NCI-H510A treated with DMSO at 0.1 percent for 48 hours (cell line): ENCODE measurements at regions not wholly inside any gene's neighbourhood (a gene's known extent, or its start where the extent isn't known, plus 50 kb on each side); places are given as distances from the start of the nearest gene placed in this dataset.
A peak's percentile ranks its signal among the peaks of the same experiment; 100 is the strongest.

Experiments
- DNase-seq: peaks from one replicate; lab custom pipeline; 2025; lab: John Stamatoyannopoulos, UW

DNA sequence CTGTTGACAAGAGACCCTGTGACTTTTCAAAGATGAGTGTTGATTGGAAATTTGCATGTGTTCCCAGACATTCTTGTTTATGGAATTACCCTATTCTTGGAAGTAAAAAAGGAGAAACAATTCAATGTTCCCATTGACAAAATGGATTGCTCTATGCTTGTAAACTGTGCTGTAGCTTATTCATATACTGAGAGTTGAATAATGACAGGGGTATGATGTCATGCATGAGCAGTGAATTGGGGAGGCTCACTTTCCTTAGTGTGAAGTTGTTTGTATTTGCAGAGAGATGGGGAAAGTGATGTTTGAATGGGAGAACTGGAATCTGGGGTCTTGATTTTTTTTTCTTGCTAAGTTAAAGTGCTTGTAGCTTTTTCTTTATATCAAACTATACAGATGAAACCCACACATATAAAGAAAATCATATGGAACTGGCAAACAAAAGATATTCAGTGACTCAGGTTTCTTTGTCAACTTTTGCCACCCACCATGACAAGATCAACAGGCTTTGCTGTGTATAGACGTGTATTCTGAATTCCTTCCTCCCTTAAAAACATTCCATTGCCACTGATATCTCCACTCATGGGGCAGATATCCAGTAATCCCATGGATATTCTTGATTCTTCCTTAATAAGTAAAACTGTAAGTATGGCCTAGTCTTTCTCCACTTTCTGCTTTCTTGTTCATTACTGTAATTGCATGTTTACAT, 97.8 kb upstream of the JAG1 start:
- peak; percentile 42 for DNase-seq

DNA sequence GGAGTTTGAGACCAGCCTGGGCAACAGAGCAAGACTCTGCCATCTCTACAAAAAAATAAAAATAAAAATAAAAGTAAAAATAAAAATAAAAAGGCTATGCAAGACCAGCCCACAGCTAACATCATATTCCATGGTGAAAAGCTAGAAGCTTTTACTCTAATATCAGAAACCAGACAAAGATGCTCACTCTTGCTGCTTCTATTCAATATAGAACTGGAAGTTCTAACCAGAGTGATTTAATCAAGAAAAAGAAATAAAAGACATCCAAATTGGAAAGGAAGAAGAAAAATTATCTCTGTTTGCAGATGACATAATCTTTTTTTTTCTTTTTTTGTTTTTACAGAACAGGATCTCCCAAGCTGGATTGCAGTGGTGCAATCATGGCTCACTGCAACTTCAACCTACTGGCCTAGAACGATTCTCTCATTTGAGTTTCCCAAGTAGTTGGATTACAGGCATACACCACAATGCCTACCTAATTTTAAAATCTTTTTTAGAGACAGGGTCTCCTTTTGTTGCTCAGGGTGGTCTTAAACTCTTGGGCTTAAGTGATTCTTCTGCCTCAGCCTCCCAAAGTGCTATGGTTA, 100.7 kb upstream of the JAG1 start:
- no peak for DNase-seq

DNA sequence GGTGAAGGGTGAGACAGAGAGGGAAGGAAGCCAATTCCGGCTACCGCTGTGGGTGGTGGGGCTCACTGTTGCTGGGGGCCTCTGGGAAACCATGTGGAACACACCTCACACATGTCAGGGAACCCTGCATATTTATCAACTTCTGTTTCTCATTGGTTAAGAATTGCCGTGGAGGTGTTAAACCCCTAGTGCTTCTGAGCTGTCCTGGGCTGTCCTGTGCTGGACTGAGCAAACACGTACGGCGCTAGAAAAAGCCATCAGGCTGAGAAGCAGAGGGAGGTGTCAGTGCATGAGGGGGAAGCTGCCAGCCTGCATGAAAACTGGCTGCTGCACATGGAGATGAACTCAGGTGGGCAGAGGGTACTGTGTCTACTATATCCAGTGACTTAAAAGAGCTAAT, 103.9 kb upstream of the JAG1 start:
- no peak for DNase-seq

DNA sequence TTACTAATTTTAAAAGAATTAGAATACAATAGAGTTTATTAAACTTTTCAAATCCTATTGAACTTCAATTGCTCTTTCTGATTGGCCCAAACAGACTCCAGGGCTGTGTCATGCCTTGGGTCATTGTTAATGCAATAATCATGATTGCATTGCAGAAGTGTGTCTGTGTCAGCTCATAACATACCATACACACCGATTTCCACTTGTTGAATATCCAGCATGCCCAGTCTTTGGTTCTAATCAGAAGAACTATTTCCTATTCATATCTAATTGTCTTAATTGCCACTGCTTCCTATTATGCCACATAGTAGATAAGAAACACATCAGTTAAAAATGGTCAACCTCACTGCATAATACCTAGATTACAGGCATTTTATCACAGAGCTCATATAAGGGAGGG, 106.1 kb upstream of the JAG1 start:
- no peak for DNase-seq

DNA sequence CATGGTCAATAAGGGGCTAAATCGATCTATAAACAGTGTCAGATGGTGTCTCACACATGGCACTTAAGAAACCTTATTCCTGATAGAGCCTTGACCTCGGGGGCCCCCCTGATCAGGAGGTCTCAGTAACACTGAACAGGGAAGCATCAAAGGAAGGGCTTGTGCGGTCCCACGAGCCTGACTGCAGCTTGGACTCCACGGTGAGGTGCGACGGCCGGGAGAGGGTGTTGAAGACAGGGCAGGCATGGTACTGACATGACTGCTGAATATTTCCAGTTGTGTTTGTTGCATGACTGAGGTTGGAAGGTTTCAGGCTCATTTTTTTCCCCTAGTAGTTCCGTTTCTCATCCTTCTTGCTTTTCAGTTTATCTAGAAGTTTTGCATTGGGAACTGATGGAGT, 107.1 kb upstream of the JAG1 start:
- DNase-seq = no peak

DNA sequence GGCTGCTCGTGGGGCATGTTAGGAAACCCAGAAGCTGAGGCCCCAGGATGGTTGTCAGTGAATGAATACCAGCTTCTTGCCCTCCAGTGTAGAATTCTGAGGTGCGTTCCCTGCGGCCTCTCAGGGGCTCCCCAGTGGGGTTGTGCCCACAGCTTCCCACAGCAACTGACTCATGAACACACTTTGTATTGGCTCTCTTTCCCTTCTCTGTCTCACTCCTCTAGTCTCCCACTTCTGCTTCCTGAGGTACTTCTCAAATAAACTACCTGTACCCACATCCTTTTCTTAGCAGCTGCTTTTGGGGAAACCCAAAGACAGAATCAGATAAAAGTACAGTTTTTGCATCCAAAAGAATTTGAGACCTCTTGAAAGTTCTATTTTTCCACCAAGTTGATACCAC, 107.7 kb upstream of the JAG1 start:
- DNase-seq = no peak

DNA sequence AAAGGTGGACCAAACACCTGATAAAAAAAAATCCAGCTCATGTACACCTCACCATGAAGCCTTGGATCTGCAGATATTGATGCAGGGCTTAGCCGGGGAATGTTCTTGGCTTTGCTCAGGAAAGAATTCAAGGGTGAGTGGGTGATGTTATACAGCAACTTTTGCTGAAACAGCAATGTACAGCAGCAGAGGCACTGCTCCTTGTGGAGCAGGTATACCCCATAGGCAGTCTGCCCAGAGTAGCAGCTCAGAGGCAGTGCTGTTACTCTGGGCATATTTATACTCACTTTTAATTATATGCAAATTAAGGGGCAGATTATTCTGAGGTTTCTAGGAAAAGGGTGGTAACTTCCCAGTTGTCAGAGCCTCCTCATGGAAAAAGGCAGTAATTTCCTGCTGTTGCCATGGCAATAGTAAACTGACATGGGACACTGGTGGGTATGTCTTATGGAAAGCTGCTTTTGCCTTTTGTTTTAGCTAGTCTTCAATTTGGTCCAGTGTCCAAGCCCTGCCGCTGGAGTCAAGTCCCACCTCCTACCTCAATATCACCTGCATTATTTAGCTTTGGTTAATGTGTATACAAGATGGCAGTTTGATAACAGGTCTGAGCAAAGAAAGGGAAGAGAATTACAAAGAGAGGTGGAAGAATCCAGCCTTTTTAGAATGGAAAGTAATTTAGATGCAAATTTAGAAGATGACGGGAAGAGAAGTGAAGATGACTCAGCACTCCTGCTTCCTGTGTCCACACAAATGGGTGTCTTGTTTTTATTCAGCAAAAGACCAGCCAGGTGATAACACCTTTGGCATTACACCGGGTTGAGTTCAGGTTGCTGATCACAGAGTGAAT, 110.1 kb upstream of the JAG1 start:
- peak; percentile 66 for DNase-seq

DNA sequence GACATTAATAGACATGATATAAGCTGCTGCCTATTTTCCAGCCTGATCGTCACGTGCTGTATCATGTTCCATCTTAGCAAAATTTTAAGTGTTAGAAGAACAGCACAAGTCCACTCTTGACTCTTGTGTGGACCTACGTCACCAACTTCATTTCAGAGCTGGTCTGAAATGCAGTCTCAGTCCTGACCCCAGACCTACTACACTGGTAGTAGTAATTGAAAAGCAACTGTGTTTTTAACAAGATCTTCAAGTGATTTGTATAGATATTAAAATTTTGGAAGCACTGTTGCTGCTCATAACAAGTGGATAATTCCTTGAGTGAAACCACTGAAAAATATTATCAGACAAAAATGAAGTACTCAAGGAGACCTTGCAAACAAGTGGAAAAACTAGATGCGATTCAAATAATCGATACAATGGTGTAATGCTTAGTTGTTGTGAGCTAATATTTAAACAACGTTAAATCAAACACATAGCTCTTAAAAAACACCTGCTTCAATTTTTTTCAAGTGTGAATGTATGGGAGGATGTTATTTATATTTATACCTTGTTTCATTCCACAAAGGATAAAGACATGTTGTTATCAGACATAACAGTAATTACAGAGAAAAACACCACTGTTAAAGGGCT, 110.9 kb upstream of the JAG1 start:
- DNase-seq = peak; percentile 82

DNA sequence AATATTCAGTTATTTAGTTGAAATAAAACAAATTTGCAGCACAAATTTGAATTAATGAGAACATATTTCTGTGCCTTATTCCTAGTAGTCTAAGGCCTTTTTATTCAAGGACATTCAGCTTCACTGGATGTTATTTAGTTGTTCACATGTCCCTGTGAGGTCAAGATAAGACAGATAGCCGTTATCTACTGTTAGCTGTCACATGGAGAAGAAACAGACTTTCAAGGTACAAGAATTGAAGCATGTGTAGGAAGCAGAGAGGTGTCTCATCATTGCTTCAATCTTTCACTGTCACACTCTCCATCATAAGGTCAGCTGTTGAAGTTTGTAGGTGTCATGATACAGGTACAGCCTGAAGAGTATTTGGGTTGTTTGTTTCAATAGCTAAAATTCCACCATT, 112.9 kb upstream of the JAG1 start:
- DNase-seq = no peak

DNA sequence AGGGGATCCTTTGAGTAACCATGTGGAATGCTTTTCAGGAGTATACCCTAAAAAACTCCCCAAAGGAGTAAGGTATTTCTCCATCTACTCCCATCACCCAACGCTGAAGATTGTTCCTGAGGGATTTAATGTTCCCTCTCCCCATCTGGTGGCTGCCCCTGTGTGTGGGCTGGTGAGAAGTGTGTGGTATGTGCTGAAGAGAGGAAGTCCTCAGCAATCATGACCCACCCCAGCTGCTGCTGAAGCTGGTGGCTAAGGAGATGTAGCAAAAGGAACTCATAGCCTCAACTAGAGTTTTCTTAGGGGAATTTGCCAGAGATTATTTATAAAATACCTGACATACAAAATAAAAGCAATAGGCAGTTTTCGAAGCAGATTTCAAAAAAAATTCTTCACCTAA, 114.3 kb upstream of the JAG1 start:
- DNase-seq = no peak

DNA sequence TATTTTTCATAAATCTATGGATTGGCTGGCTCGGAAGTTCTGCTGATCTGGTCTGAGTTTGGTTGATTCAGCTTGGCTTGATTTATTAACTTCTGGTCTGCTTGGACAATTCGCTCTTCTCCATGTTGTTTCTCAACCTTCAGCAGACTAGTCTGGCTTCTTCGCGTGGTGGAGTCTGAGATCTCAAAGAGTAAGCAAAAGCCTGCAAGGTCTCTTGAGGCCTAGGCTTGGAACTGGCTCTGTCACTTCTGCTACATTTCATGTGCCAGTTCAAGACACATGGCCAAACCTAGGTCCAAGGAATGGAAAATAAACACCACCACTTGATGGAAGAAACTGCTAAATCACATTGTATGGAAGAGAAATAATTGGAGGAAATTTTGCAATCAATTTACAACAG, 115.1 kb upstream of the JAG1 start:
- DNase-seq = no peak

DNA sequence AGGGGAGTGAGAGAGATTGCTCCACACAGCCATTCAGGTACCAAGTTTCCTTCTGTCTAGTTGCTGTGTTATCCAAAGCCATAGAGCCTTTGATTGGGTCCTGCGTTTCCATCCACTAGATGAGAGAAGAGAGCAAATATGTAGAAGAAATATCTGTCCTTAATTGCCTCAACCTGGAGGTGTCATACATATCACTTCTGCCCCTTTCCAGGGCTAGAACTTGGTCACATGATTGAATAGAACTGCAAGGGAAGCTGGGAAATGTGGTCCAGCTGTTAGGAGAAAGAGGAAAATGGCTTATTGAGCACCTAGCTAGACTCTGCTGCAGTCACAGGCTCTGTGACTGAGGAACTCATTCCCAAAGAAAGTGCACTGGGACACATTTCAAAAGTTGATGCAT, 115.6 kb upstream of the JAG1 start:
- DNase-seq = no peak

DNA sequence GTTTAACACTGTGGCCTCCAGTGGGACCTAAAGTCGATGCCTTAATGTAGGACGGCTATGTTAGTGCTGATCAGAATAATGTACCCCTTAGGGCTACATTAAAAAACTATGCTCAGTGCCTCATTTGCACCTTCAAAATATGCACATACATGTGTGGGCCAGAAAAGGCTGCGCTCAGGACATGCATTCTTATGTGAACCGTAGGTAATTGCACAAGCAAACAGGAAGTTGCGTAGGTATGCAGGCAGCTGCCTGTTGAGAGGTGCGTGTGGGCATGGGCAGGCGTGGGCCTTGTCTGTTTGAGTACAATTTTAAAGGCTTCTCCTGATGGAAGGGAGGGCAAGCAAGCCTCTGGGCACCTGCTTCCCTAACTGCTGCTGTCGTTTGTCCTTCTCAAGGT, 116.2 kb upstream of the JAG1 start:
- peak; percentile 78 for DNase-seq

DNA sequence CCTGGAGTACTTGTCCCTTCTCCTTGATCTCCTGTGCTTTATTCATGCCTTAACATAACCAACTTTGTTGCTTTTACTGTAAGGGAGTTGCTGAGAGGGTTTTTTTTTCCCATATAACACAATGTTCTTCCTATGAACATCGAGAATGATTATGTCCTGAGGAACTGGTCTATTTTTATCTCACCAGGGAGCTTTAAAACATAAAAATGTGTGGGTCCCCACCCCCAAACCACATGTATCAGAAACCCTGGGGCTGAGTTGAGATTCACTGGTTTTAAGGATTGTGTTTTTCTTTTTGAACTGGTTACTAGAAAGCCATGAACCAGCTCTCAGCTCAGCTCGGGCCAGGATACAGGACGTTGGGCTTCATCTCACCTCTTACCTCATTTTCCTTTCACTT, 118.5 kb upstream of the JAG1 start:
- DNase-seq = no peak

DNA sequence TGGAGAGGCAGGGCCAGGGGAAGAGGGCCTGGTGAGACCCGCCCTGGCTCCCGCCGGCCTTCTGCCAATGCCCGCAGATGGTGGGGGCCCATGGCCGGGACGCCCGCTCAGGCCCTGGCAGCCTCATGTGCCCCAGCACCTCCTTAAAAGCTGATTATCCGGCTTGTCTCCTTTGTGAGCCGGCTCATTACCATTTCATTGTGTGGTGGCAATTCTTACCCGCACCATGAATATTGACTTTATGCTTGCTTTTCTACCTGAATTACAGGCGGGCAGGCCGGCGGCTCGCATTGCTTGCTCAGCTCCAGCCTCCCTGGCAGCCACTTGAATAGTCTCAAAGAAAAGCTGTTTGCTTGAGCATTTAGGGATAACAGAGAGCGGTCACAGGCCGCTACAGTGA, 120.0 kb upstream of the JAG1 start:
- DNase-seq = peak; percentile 65

DNA sequence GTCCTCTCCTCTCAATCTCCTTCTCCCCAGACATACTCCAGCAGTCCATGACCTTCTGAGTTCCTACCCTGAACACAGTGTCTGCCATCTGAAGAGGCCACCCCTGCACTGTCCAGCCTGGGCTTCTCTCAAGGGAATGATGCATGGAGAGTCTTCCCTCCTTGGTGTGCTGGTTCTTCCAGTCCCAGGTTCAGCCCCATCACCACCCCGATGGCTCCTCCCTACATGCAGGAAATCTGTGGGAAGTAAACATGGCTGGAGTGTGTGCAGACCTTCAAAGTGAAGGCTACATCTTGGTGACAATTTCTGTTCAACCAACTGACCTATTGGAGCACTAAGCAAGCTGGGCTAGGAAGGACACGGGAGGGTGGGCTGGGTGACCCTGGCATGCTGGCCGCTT, 121.0 kb upstream of the JAG1 start:
- DNase-seq = no peak

DNA sequence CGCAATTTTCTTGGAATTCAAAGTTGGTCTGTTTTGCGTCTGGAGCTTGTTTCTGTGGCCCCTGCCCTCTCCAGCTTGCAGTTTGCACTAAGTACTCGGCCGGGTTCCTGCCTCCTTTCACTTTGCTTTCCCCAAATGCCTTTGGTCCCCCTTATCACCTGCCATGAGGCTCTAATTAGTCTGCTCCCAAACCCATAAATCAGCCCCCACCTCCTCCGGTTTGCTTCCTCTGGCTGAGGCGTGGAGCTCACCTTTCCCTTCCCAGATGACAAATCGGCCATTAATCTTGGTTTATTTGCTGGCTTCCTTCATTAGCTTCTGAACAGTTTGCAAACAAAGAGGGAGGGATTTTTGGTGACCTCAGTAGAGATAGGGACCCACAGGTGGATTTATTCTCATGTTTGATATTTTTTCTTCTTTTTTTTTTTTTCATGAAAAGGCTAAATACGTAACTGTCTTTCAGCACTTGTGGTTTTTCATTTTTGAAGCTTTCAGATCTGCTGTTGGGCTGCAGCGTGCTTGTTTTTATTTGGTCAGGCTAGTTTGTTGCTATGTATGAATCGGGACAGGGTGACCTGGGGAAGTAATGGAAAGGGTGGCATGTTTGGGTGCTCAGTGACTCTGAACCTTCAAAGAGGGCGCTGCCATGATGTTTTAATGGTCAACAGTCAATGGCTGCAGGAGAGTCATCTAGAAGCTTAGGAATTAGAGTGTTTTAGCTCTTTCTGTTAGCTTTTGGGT, 121.7 kb upstream of the JAG1 start:
- peak; percentile 14 for DNase-seq

DNA sequence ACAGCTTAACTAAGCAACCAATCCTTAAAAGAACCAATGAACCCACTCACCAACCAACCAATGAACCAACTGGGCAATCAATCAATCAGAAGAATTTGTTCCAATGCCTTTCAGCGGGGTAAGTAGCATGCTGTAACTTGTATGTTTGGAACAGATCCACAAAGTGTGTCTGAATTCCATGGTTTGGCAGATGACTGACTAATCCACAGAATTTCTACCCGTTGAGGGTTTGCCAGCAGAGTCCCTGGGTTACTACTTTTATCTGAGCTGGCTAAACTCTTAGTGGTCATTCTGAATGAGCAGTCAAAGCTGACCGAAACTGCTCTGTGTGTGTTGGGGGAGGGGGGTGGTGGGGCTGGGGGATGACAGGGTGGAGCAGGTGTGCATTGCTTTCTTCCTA, 125.0 kb upstream of the JAG1 start:
- DNase-seq = no peak

DNA sequence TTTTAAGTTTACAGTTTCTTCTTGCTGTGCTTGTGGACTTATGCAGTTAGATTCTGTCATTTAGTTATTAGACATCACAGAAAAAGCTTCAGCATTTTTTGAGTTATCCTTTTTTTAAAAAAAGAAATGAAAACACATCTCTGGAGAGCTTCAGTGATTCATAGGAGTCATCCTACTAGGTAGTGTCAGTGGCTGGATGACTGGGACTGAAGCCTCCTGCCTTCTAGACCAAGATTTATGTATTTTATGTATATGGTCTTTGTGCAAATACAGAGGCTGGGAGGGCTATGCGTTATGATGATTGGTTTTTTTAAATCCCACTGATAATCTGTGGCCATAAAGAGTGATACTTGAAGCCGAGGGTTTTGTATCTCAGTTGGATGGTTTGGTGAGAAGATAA, 125.9 kb upstream of the JAG1 start:
- no peak for DNase-seq

DNA sequence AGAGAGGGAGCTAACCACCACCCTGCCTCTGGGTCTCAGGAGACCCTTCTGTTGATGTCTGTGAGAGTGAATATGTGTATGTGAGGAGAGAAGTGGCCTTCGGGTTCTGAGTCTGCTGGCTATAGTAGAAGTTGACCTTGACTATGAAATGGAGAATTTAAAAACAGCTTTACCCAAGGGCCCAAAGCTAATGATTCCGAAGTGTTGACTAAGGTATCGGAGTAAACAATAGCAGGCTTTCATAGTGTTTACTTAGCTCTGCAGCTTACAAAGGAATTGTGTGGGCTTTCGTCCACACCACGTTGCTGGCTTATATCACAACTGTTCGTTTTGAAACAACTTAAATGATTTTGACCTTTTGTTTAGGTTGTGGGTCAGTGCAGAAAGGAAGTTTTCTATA, 126.5 kb upstream of the JAG1 start:
- DNase-seq = peak; percentile 86

DNA sequence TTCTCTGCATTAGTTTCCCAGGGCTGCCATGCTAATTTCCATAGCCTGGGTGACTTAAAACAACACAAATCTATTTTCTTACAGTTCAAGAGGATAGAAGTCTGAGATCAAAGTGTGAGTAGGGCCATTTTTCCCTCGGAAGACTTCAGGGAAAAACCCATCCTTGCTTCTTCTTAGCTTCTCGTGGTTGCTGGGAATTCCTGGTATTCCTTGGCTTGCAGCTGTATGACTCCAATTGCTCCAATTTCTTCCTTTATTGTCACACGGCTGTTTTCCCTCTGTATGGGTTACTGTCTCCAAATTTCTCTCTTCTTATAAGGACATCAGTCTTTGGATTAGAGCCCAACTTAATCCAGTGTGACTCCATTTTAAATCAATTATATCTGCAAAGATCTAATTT, 128.4 kb upstream of the JAG1 start:
- DNase-seq = no peak

DNA sequence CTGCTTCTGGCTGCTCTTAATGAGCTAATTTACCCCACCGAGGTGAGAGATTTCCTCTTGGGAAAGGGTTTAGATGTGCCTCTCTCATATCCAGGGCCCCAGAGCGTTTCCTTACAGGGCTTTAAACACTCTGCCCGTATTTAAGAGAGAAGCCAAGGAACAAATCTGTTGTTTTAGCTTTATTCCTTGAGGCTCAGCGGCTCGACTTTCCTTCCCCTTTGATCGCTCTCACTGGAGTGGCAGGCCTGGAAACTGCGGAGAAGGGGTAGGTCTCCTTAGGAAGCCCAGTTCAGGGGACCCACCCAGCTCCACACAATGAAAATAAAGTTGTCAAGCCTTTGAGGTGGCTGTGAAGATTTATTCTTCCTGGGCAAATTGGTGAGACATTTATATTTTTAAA, 132.0 kb upstream of the JAG1 start:
- no peak for DNase-seq
